ENCODE measurements at regions not wholly inside any gene's neighbourhood (a gene's known extent, or its start where the extent isn't known, plus 50 kb on each side); places are given as distances from the start of the nearest gene placed in this dataset.

DNA sequence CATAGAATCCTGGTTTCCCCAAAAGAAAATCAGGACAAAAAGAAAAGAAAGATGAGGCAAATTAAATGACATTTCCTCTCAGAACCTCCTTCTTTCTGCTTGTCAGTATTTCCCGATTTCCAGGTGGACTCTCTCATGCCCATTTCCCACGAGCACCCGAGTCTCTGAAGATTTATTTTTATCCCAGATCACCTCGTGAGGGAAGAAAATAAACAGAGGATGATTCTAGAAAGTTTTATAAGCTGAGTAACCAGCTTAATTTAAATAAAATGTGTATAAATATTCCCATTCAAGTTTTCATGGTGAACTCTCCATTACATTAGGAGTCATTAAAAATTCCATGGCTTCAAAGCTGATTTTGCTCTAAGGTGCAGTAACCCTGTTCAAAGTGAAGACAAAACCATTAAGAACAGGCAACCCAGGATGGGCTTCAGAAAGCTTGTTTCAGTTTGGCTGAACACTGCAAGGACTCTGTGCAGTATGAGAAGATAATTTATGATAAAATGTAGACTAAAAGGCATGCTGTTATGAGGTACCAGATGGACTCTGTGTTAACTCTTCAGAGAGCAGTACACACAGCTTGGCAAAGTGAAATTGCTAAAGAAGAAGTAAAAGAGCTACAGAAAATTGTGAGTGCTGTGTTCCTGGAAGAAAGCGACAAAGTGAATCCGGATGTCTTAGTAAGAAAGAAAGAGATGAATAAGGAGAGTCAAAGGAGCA, 521.3 kb upstream of the LRRN3 start:
- intact Hi-C loops (cut with DNase I; ENCODE audit: low total_unique reads), result no loop called here
- TF ChIP-seq CTCF (IDR thresholded peaks at IDR 0.05) (no peak), POLR2A (IDR thresholded peaks at IDR 0.05) (no peak)
- 61 to 64% methylated on average over 6 of the region's 6 CpGs for WGBS, 2 donors
- no peak overlapping the region for H3K4me3 ChIP-seq (ENCODE audit: low read depth, poor library complexity, severe bottlenecking)
- DNase-seq (ENCODE audit: low spot score in 2 of 2), result no peak

DNA sequence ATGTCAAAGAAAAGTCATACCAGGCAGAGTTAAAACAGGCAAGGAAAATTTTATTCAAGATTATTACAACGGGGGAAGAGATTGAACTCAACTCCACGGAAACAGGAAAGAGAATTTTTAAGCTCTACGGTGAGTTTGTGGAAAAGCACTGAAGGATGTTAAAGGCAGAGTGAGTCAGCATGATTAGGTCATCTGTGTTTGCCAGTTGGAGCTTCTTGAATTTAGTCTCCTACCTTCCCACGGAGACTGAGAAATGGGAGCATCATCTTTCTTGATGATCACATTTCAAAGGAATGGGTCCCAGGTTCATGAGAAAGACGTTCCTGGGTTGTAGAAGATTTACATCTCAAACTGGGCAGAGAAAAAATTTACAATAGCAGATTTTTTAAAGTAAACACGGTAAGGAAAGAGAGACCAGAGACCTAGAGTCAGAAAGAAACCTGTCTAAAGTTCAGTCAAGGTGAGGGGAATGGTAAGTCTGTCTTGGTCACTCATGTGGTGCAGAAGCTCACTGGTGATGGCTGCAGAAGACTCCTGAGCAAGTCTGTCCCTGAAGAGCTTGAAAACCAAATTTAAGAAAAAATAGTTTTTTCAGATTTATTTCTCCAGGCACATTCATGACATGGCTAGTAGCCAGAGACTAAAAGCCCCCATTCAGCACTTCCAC, 516.9 kb upstream of the LRRN3 start:
- H3K4me3 ChIP-seq (ENCODE audit: low read depth, poor library complexity, severe bottlenecking), result no peak overlapping the region
- TF ChIP-seq POLR2A (IDR thresholded peaks at IDR 0.05) (no peak), CTCF (IDR thresholded peaks at IDR 0.05) (no peak)
- DNase-seq (ENCODE audit: low spot score in 2 of 2), result no peak
- intact Hi-C loops (cut with DNase I; ENCODE audit: low total_unique reads), result no loop called here
- WGBS, 2 donors, result 68 to 70% methylated on average over 6 of the region's 6 CpGs

DNA sequence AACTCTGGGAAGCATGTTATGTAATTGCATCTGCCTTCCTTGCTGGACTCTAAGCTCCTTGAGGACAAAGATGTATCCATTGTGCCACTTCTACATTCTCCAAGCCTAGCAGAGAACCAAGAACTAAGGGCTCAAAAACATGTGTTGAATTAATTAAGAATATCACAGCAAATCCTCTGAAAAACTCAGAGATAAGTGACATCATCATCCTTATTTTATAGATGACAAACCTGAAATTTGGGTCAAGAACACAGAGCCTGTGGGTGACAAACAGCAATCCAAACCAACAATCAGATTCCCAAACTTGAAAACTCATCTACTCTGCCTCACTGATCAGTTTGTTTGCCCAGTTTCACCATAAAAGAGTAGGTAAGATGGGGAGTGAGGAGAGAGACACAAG, 503.6 kb upstream of the LRRN3 start:
- no peak for DNase-seq (ENCODE audit: low spot score in 2 of 2)
- TF ChIP-seq CTCF (IDR thresholded peaks at IDR 0.05) (no peak), POLR2A (IDR thresholded peaks at IDR 0.05) (no peak)
- intact Hi-C loops (cut with DNase I; ENCODE audit: low total_unique reads), result no loop called here
- no peak overlapping the region for H3K4me3 ChIP-seq (ENCODE audit: low read depth, poor library complexity, severe bottlenecking)

- no peak overlapping the region for H3K4me3 ChIP-seq (ENCODE audit: low read depth, poor library complexity, severe bottlenecking)
- DNase-seq (ENCODE audit: low spot score in 2 of 2), result no peak
- 86 to 90% methylated on average over 5 of the region's 5 CpGs for WGBS, 2 donors
- intact Hi-C loops (cut with DNase I; ENCODE audit: low total_unique reads), result no loop called here
- no peak for TF ChIP-seq CTCF (IDR thresholded peaks at IDR 0.05)
- TF ChIP-seq POLR2A (IDR thresholded peaks at IDR 0.05), result no peak
Observed at GRCh38 chr7:110590415-110590814, 500.5 kb upstream of the LRRN3 start.

DNA sequence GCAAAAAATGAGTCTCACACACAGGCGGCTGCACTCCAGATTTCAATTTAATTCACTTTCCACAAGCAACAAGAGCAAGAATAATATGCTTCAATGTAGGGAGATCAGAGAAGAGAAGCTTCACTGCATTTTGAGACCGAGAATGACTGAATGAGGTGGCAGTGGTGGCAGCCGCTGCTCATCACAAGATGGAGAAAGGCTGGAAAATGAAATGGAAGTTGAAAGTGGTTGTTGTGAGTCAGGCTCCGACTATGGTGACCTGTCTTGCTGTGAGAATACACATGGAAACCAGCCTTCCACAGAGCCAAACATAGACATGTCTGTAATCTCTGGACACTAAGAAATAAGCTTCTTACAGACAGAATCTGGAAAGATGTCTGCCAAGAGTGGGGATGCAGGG, 499.6 kb upstream of the LRRN3 start:
- 72 to 80% methylated on average over 4 of the region's 4 CpGs for WGBS, 2 donors
- TF ChIP-seq POLR2A (IDR thresholded peaks at IDR 0.05), result no peak
- TF ChIP-seq CTCF (IDR thresholded peaks at IDR 0.05), result no peak
- H3K4me3 ChIP-seq (ENCODE audit: low read depth, poor library complexity, severe bottlenecking), result no peak overlapping the region
- no peak for DNase-seq (ENCODE audit: low spot score in 2 of 2)
- intact Hi-C loops (cut with DNase I; ENCODE audit: low total_unique reads), result no loop called here

All from lower leg skin (tissue), 4 donors.